Gastrocnemius medialis (tissue), 4 donors: ENCODE measurements at regions not wholly inside any gene's neighbourhood (a gene's known extent, or its start where the extent isn't known, plus 50 kb on each side); places are given as distances from the start of the nearest gene placed in this dataset.
"Not testable (repeated sequence)": the region's sequence is repeated elsewhere in the genome, so short reads cannot be mapped to it uniquely, and the experiment has no call there.

Experiments
- POLR2A ChIP-seq, 2 donors: fragments of 450-650 bp; IDR thresholded peaks; one replicate each; pipeline ENCODE4 v1.6.1; 2017; ENCODE audit warnings: antibody characterized with exemption in 2 of 2, mild to moderate bottlenecking in 2 of 2, moderate library complexity in 2 of 2
- TF ChIP-seq, protein P1 (sequence below), 5 experiments: fragments of 450-650 bp in 3 of 5; fragments of 200-600 bp in 2 of 5; sonication (generic) in 2 of 5; IDR thresholded peaks in 4 of 5; conservative IDR thresholded peaks in 1 of 5; 1 replicate in 4 of 5; 2 replicates in 1 of 5; pipeline ENCODE4 v1.5.1; 2016 to 2019; ENCODE audit warnings: antibody characterized with exemption in 5 of 5, mild to moderate bottlenecking in 3 of 5, moderate library complexity in 3 of 5

DNA sequence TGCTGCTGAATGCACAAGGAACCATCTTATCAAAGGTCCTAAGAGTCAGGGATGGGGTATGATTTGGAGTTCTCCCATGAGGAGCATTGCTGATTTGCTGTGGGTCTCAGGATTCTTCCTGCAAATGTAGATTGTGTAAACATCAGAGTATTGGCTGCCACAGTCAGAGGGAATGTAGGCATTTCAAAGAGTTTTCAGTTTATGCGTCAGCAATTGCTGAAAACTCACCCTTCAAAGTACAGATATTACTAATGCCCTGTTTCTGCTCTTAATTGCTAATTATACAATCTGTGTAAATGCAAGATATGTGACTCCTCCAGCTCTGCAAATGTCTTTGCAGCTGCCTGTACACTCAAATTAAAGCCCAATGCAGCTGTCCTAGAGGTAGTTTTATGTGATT is 83.4 kb upstream of the RGPD2 start:
- TF ChIP-seq POLR2A (IDR thresholded peaks at IDR 0.05), result not testable (repeated sequence)
- TF ChIP-seq, protein P1, sequence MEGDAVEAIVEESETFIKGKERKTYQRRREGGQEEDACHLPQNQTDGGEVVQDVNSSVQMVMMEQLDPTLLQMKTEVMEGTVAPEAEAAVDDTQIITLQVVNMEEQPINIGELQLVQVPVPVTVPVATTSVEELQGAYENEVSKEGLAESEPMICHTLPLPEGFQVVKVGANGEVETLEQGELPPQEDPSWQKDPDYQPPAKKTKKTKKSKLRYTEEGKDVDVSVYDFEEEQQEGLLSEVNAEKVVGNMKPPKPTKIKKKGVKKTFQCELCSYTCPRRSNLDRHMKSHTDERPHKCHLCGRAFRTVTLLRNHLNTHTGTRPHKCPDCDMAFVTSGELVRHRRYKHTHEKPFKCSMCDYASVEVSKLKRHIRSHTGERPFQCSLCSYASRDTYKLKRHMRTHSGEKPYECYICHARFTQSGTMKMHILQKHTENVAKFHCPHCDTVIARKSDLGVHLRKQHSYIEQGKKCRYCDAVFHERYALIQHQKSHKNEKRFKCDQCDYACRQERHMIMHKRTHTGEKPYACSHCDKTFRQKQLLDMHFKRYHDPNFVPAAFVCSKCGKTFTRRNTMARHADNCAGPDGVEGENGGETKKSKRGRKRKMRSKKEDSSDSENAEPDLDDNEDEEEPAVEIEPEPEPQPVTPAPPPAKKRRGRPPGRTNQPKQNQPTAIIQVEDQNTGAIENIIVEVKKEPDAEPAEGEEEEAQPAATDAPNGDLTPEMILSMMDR (IDR thresholded peaks at IDR 0.05 in 4 of 5, conservative IDR thresholded peaks at IDR 0.05 in 1 of 5), result not testable (repeated sequence)
